ENCODE measurements at regions not wholly inside any gene's neighbourhood (a gene's known extent, or its start where the extent isn't known, plus 50 kb on each side); places are given as distances from the start of the nearest gene placed in this dataset.

DNA sequence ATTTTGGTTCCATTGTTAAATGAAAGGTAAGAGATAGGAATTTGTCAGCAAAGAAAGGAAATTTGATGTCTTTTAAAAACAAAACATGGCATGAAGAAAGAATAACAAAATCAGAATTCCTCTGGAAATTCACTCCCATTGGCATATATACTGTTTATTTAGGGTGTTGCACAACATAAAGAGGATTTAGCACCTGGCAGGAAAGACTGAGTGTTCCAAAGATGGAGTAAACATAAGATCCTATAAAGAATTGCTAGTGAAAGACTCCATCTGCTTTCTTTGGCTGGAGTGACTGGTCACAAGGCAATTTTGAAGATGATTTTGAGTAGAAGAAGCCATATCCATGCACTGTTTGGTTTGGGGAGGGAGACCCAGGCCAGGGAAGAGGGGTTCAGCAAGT is 62.4 kb downstream of the CD24 start:
- TF ChIP-seq EZH2phosphoT487 (IDR thresholded peaks at IDR 0.05; ENCODE audit: unreplicated experiment) (no peak), STAT1 (IDR thresholded peaks at IDR 0.05; ENCODE audit: unreplicated experiment) (no peak), POLR2AphosphoS5 (IDR thresholded peaks at IDR 0.05; ENCODE audit: low read depth) (no peak), JUNB (IDR thresholded peaks at IDR 0.05; ENCODE audit: unreplicated experiment) (no peak), EZH2 (IDR thresholded peaks at IDR 0.05; ENCODE audit: low read depth, unreplicated experiment) (no peak), CREB1 (CRISPR knock-in tag; IDR thresholded peaks at IDR 0.05; ENCODE audit: low read depth) (no peak)
- TF ChIP-seq, protein P1, sequence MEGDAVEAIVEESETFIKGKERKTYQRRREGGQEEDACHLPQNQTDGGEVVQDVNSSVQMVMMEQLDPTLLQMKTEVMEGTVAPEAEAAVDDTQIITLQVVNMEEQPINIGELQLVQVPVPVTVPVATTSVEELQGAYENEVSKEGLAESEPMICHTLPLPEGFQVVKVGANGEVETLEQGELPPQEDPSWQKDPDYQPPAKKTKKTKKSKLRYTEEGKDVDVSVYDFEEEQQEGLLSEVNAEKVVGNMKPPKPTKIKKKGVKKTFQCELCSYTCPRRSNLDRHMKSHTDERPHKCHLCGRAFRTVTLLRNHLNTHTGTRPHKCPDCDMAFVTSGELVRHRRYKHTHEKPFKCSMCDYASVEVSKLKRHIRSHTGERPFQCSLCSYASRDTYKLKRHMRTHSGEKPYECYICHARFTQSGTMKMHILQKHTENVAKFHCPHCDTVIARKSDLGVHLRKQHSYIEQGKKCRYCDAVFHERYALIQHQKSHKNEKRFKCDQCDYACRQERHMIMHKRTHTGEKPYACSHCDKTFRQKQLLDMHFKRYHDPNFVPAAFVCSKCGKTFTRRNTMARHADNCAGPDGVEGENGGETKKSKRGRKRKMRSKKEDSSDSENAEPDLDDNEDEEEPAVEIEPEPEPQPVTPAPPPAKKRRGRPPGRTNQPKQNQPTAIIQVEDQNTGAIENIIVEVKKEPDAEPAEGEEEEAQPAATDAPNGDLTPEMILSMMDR (conservative IDR thresholded peaks at IDR 0.05; ENCODE audit: low read depth in 2 of 2) = no peak

Measured in GM23338 (cell line).